PC-3 (cell line): ENCODE measurements at regions not wholly inside any gene's neighbourhood (a gene's known extent, or its start where the extent isn't known, plus 50 kb on each side); places are given as distances from the start of the nearest gene placed in this dataset.

ENCODE experiments used
- EZH2 ChIP-seq: fragments of 300-600 bp; sonication (generic); IDR thresholded peaks from one replicate; pipeline ENCODE4 v1.6.1; 2017; ENCODE audit warnings: antibody characterized with exemption, mild to moderate bottlenecking, low read length; ENCODE audit not compliant: unreplicated experiment
- EZH2phosphoT487 ChIP-seq: fragments of 300-600 bp; sonication (generic); IDR thresholded peaks from 2 replicates; pipeline ENCODE4 v1.6.1; 2018; ENCODE audit warnings: mild to moderate bottlenecking, antibody characterized with exemption, low read length, borderline replicate concordance
- TF ChIP-seq, protein P1 (sequence below): fragments of 300-600 bp; sonication (generic); conservative IDR thresholded peaks from 2 replicates; pipeline ENCODE4 v1.5.1; 2017; ENCODE audit warnings: antibody characterized with exemption, low read depth, mild to moderate bottlenecking, low read length

DNA sequence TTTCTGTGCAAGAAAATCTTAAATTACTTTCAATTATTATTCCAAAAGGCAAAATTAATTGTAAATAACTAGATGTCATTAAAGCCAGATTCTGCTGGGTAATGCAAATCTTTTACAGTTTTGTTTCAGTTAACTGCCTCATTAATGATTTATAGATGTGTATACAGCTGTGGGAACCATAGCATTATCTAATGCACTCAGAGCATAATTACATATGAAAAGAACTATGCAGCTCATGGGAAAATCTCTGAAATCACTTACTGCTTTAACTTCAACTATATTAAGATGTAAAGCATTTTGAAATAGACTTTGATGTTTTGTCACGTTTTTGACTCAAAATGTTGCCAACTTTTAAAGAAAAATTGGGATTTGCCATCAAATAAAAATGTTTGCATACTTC lies 630.3 kb upstream of the KLHL4 start:
- TF ChIP-seq, protein P1, sequence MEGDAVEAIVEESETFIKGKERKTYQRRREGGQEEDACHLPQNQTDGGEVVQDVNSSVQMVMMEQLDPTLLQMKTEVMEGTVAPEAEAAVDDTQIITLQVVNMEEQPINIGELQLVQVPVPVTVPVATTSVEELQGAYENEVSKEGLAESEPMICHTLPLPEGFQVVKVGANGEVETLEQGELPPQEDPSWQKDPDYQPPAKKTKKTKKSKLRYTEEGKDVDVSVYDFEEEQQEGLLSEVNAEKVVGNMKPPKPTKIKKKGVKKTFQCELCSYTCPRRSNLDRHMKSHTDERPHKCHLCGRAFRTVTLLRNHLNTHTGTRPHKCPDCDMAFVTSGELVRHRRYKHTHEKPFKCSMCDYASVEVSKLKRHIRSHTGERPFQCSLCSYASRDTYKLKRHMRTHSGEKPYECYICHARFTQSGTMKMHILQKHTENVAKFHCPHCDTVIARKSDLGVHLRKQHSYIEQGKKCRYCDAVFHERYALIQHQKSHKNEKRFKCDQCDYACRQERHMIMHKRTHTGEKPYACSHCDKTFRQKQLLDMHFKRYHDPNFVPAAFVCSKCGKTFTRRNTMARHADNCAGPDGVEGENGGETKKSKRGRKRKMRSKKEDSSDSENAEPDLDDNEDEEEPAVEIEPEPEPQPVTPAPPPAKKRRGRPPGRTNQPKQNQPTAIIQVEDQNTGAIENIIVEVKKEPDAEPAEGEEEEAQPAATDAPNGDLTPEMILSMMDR, result no peak
- TF ChIP-seq EZH2phosphoT487 (no peak), EZH2 (no peak)
